ENCODE measurements at regions not wholly inside any gene's neighbourhood (a gene's known extent, or its start where the extent isn't known, plus 50 kb on each side); places are given as distances from the start of the nearest gene placed in this dataset.

GRCh38 chr13:109955598-109955997 is 169.2 kb upstream of the IRS2 start:
- DNase-seq, result no peak
- intact Hi-C loops (cut with DNase I; ENCODE audit: low total_unique reads), result no loop called here
- peaks cover 0 to 17% (median 11%) of the 10 kb centered on the region in 8 donors for H3K9me3 ChIP-seq
- H3K27ac ChIP-seq, result no peak overlapping the region
- TF ChIP-seq CTCF (IDR thresholded peaks at IDR 0.05 in 8 of 11, conservative IDR thresholded peaks at IDR 0.05 in 3 of 11) (no peak), POLR2A (IDR thresholded peaks at IDR 0.05) (no peak), POLR2AphosphoS5 (IDR thresholded peaks at IDR 0.05) (no peak)
- WGBS, 5 donors, result 58 to 80% (median 76%) methylated on average over 3 of the region's 3 CpGs
- no peaks in the 10 kb centered on the region for H3K27me3 ChIP-seq (replicated peaks in 1 of 7)
- no peaks in the 10 kb centered on the region for H3K4me1 ChIP-seq
- no peaks in the 10 kb centered on the region for H3K36me3 ChIP-seq
- no peak overlapping the region for H3K4me3 ChIP-seq

GRCh38 chr13:109954441-109954840 is 168.1 kb upstream of the IRS2 start:
- Histone ChIP-seq H3K36me3 (no peaks in the 10 kb centered on the region), H3K4me3 (no peak overlapping the region), H3K27ac (no peak overlapping the region), H3K4me1 (no peaks in the 10 kb centered on the region), H3K9me3 (peaks cover 0 to 16% (median 11%) of the 10 kb centered on the region in 8 donors), H3K27me3 (replicated peaks in 1 of 7) (no peaks in the 10 kb centered on the region)
- intact Hi-C loops (cut with DNase I; ENCODE audit: low total_unique reads), result no loop called here
- DNase-seq, result no peak
- TF ChIP-seq CTCF (IDR thresholded peaks at IDR 0.05 in 8 of 11, conservative IDR thresholded peaks at IDR 0.05 in 3 of 11), result no peak
- 75 to 90% (median 87%) methylated on average over 6 of the region's 6 CpGs for WGBS, 5 donors

GRCh38 chr13:109951491-109951890 is 165.1 kb upstream of the IRS2 start:
- H3K27me3 ChIP-seq (replicated peaks in 1 of 7), result no peaks in the 10 kb centered on the region
- 54 to 87% (median 62%) methylated on average over 1 of the region's 1 CpG for WGBS, 5 donors
- H3K4me3 ChIP-seq, result no peak overlapping the region
- DNase-seq, result no peak
- H3K9me3 ChIP-seq, result no peaks in the 10 kb centered on the region
- H3K36me3 ChIP-seq, result no peaks in the 10 kb centered on the region
- H3K27ac ChIP-seq, result no peak overlapping the region
- TF ChIP-seq POLR2A (IDR thresholded peaks at IDR 0.05), result no peak
- TF ChIP-seq CTCF (IDR thresholded peaks at IDR 0.05 in 8 of 11, conservative IDR thresholded peaks at IDR 0.05 in 3 of 11), result no peak
- no peak for TF ChIP-seq POLR2AphosphoS5 (IDR thresholded peaks at IDR 0.05)
- H3K4me1 ChIP-seq, result no peaks in the 10 kb centered on the region
- intact Hi-C loops (cut with DNase I; ENCODE audit: low total_unique reads), result no loop called here

- no peak for DNase-seq
- WGBS, 5 donors, result 70 to 86% (median 77%) methylated on average over 2 of the region's 2 CpGs
- Histone ChIP-seq H3K27ac (no peak overlapping the region), H3K27me3 (replicated peaks in 1 of 7) (no peaks in the 10 kb centered on the region), H3K4me1 (no peaks in the 10 kb centered on the region), H3K36me3 (no peaks in the 10 kb centered on the region), H3K4me3 (no peak overlapping the region), H3K9me3 (peaks cover 0 to 7% (median 0%) of the 10 kb centered on the region in 8 donors)
- intact Hi-C loops (cut with DNase I; ENCODE audit: low total_unique reads), result no loop called here
- TF ChIP-seq POLR2AphosphoS5 (IDR thresholded peaks at IDR 0.05) (no peak), CTCF (IDR thresholded peaks at IDR 0.05 in 8 of 11, conservative IDR thresholded peaks at IDR 0.05 in 3 of 11) (no peak), POLR2A (IDR thresholded peaks at IDR 0.05) (no peak)
Measured at GRCh38 chr13:109949397-109949796, 163.0 kb upstream of the IRS2 start.
